Endothelial cell of umbilical vein (primary cell): ENCODE measurements at regions not wholly inside any gene's neighbourhood (a gene's known extent, or its start where the extent isn't known, plus 50 kb on each side); places are given as distances from the start of the nearest gene placed in this dataset.

Experiments
- BruUV-seq: library from RNA; stranded (reverse); fragments of 400-500 nt; replicated peaks from 2 replicates; lab custom pipeline; 2021; lab: Mats Ljungman, UMichigan
- CTCF ChIA-PET: fragments of 300-600, 350-600 bp; sonication (Branson Sonifier 250); formaldehyde crosslinking; loops from one replicate; lab custom pipeline; 2021; ENCODE audit warnings: antibody characterized with exemption, inconsistent platforms; lab: Charles Lee
- POLR2A ChIA-PET: fragments of 300-600, 350-600 bp; sonication (Branson Sonifier 250); formaldehyde crosslinking; loops from one replicate; lab custom pipeline; 2021; ENCODE audit warnings: antibody characterized with exemption, inconsistent platforms; lab: Charles Lee
- DNase-seq: peaks from one replicate; pipeline ENCODE4 v3.0.0-alpha.2; 2011; ENCODE audit warnings: low read depth, low spot score
- FAIRE-seq: peaks from 2 replicates; lab custom pipeline; 2011; peaks lifted over from hg19 to GRCh38; lab: Jason Lieb, UNC
- H2AFZ ChIP-seq: 2 replicates; pipeline ENCODE4 v1.6.0; 2012; ENCODE audit warnings: low read depth, low read length, control low read depth, inconsistent platforms
- H3K27ac ChIP-seq: 2 replicates; pipeline ENCODE4 v1.5.1; 2011; ENCODE audit warnings: low read depth, mild to moderate bottlenecking, control low read depth, low read length, moderate library complexity; ENCODE audit not compliant: insufficient read depth
- H3K27me3 ChIP-seq, 2 experiments: 2 replicates each; pipeline versions ENCODE4 v1.6.0 to v1.6.1; 2011; ENCODE audit warnings: low read length in 2 of 2, mixed read lengths in 1 of 2; ENCODE audit not compliant: control insufficient read depth in 2 of 2, insufficient read depth in 2 of 2
- H3K36me3 ChIP-seq, 2 experiments: 2 replicates in 1 of 2; 3 replicates in 1 of 2; pipeline ENCODE4 v1.5.1; 2011; ENCODE audit warnings: low read length in 2 of 2, mild to moderate bottlenecking in 1 of 2, moderate library complexity in 1 of 2; ENCODE audit not compliant: control insufficient read depth in 2 of 2, insufficient read depth in 2 of 2; ENCODE audit errors: extremely low read depth in 1 of 2
- H3K4me1 ChIP-seq: 3 replicates; pipeline ENCODE4 v1.5.1; 2011; ENCODE audit warnings: mild to moderate bottlenecking, low read length; ENCODE audit not compliant: control insufficient read depth, insufficient read depth; ENCODE audit errors: extremely low read depth
- H3K4me2 ChIP-seq: 2 replicates; pipeline ENCODE4 v1.6.1; 2011; ENCODE audit warnings: low read length, control low read depth, mixed read lengths; ENCODE audit not compliant: insufficient read depth
- H3K4me3 ChIP-seq, 3 experiments: fragments of 200-600 bp in 1 of 3; sonication (generic), shearing (Covaris generic) in 1 of 3; replicated peaks in 1 of 3; 2 replicates each; pipeline ENCODE4 v1.5.1; 2011 to 2016; ENCODE audit warnings: control low read depth in 3 of 3, low read length in 3 of 3, mild to moderate bottlenecking in 2 of 3, inconsistent platforms in 1 of 3, low read depth in 1 of 3, moderate library complexity in 1 of 3; ENCODE audit not compliant: insufficient read depth in 1 of 3
- H3K79me2 ChIP-seq: 2 replicates; pipeline ENCODE4 v1.6.0; 2012; ENCODE audit warnings: low read length, inconsistent platforms; ENCODE audit not compliant: control insufficient read depth, insufficient read depth
- H3K9ac ChIP-seq: replicated peaks from 2 replicates; pipeline ENCODE3; 2011; ENCODE audit warnings: low read length, control low read depth; ENCODE audit not compliant: insufficient read depth; ENCODE audit errors: extremely low read depth
- H3K9me1 ChIP-seq: replicated peaks from 3 replicates; pipeline ENCODE4 v1.6.0; 2011; ENCODE audit warnings: mild to moderate bottlenecking, low read length; ENCODE audit not compliant: control insufficient read depth, insufficient read depth; ENCODE audit errors: extremely low read depth
- H3K9me3 ChIP-seq: replicated peaks from 2 replicates; pipeline ENCODE4 v1.5.1; 2012; ENCODE audit warnings: low read length, inconsistent platforms; ENCODE audit not compliant: control insufficient read depth, insufficient read depth
- H4K20me1 ChIP-seq: replicated peaks from 2 replicates; pipeline ENCODE3; 2011; ENCODE audit warnings: mild to moderate bottlenecking, low read length; ENCODE audit not compliant: control insufficient read depth, insufficient read depth; ENCODE audit errors: extremely low read depth
- CTCF ChIP-seq, 2 donors: IDR thresholded peaks; 1 replicate in 1 of 2; 2 replicates in 1 of 2; pipeline ENCODE4 v1.5.1; 2011; ENCODE audit warnings: low read length in 2 of 2, mild to moderate bottlenecking in 2 of 2, moderate library complexity in 2 of 2, control low read depth in 1 of 2, inconsistent platforms in 1 of 2, low read depth in 1 of 2; ENCODE audit not compliant: insufficient read depth in 1 of 2; ENCODE audit errors: extremely low read depth in 1 of 2
- EZH2 ChIP-seq: IDR thresholded peaks from 2 replicates; pipeline ENCODE4 v1.6.1; 2012; ENCODE audit warnings: borderline replicate concordance, low read depth, mild to moderate bottlenecking, moderate library complexity, low read length, inconsistent platforms; ENCODE audit not compliant: severe bottlenecking
- FOS ChIP-seq: IDR thresholded peaks from 2 replicates; pipeline ENCODE4 v1.6.1; 2011; ENCODE audit warnings: mild to moderate bottlenecking, low read length, moderate library complexity, borderline replicate concordance; ENCODE audit not compliant: insufficient read depth
- GATA2 ChIP-seq: IDR thresholded peaks from 2 replicates; pipeline ENCODE4 v1.7.0; 2011; ENCODE audit warnings: low read depth, mild to moderate bottlenecking, moderate library complexity, mixed read lengths, low read length; ENCODE audit not compliant: insufficient read length, insufficient read depth
- MAX ChIP-seq: IDR thresholded peaks from 2 replicates; pipeline ENCODE4 v1.6.1; 2011; ENCODE audit not compliant: insufficient read depth, insufficient read length
- MYC ChIP-seq: IDR thresholded peaks from one replicate; pipeline ENCODE4 v1.6.1; 2011; ENCODE audit warnings: mild to moderate bottlenecking, low read depth, low read length
- POLR2A ChIP-seq: IDR thresholded peaks from 2 replicates; pipeline ENCODE4 v1.6.1; 2012; ENCODE audit warnings: low read depth, mild to moderate bottlenecking, control low read depth, low read length
- POLR2AphosphoS5 ChIP-seq: IDR thresholded peaks from 2 replicates; pipeline ENCODE4 v1.6.1; 2012; ENCODE audit warnings: low read depth, mild to moderate bottlenecking, control low read depth, low read length, moderate library complexity; ENCODE audit not compliant: insufficient read depth
- dilution Hi-C: fragments of 300-500 bp; cut with MboI; formaldehyde crosslinking; loops from one replicate; pipeline ENCODE4 v1.15.0; 2019; ENCODE audit warnings: low sequenced_read_pairs; ENCODE audit not compliant: extremely low pct_ligation_motif_present
- intact Hi-C: fragments of 100-400 bp; cut with micrococcal nuclease; formaldehyde crosslinking; loops from one replicate; pipeline ENCODE4 v1.10.0; 2022

GRCh38 chr3:80159990-80160506 is 392.2 kb upstream of the ROBO1 start:
- Histone ChIP-seq H3K4me3 (no peak overlapping the region), H3K36me3 (no peaks in the 10 kb centered on the region), H3K27me3 (no peaks in the 10 kb centered on the region), H3K4me2 (no peak overlapping the region), H3K9me3 (no peaks in the 10 kb centered on the region), H3K9ac (no peak overlapping the region), H4K20me1 (no peaks in the 10 kb centered on the region), H3K27ac (no peak overlapping the region), H3K79me2 (no peaks in the 10 kb centered on the region), H2AFZ (no peak overlapping the region), H3K4me1 (no peaks in the 10 kb centered on the region), H3K9me1 (no peaks in the 10 kb centered on the region)
- dilution Hi-C loops, result no loop called here
- no peak for DNase-seq
- POLR2A ChIA-PET, result no interaction called here
- FAIRE-seq, result no peak
- intact Hi-C loops, result no loop called here
- no peak for TF ChIP-seq CTCF (IDR thresholded peaks at IDR 0.05; ENCODE audit: extremely low read depth in 1 of 2, insufficient read depth in 1 of 2, low read depth in 1 of 2, low read length in 2 of 2)
- no peak for TF ChIP-seq GATA2
- no peak for TF ChIP-seq MAX
- no peak for TF ChIP-seq POLR2A
- no peak for TF ChIP-seq EZH2
- TF ChIP-seq MYC, result no peak
- no peak for TF ChIP-seq FOS
- TF ChIP-seq POLR2AphosphoS5, result no peak
- BruUV-seq, result no TSS peak
- CTCF ChIA-PET, result no interaction called here
